NCI-H2171 (cell line): ENCODE measurements at regions not wholly inside any gene's neighbourhood (a gene's known extent, or its start where the extent isn't known, plus 50 kb on each side); places are given as distances from the start of the nearest gene placed in this dataset.

Experiments
- DNase-seq: peaks from one replicate; lab custom pipeline; 2025; lab: John Stamatoyannopoulos, UW

GRCh38 chr21:33155422-33155821 is 74.3 kb upstream of the IFNAR2 start:
- no peak for DNase-seq

GRCh38 chr21:33157303-33157702 is 72.4 kb upstream of the IFNAR2 start:
- no peak for DNase-seq

GRCh38 chr21:33158654-33159053 is 71.1 kb upstream of the IFNAR2 start:
- DNase-seq = no peak

GRCh38 chr21:33162436-33162951 is 67.2 kb upstream of the IFNAR2 start:
- no peak for DNase-seq

- peak; percentile 78 for DNase-seq
These were observed 60.9 kb upstream of the IFNAR2 start for GRCh38 chr21:33168886-33169285.

GRCh38 chr21:33169359-33169758 is 60.4 kb upstream of the IFNAR2 start:
- DNase-seq = no peak

- peak; percentile 89 for DNase-seq
These were observed 58.0 kb upstream of the IFNAR2 start for GRCh38 chr21:33171616-33172169.

- DNase-seq = no peak
These were observed 55.0 kb upstream of the IFNAR2 start for GRCh38 chr21:33174756-33175155.
